ENCODE measurements at regions not wholly inside any gene's neighbourhood (a gene's known extent, or its start where the extent isn't known, plus 50 kb on each side); places are given as distances from the start of the nearest gene placed in this dataset.

DNA sequence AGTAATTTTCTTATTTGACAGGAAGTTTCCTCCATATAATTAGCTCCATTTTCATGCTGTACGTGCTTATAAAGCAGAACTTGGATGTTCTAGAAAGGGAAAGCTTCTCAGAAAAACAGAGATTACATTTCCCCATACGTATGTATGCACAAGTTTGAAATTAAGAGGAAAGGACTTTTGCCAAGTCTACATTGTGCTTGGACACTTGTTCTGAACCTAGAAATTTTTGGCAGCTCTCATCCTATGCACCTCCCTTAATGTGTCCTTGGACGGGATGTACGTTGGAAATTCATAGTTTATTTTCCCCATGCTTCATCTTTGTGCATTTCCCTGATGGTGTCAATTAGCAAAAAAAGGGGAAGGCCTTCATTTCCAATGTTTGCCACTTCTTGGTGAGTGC, 322.7 kb downstream of the BLID start:
- TF ChIP-seq SIN3A (IDR thresholded peaks at IDR 0.05; ENCODE audit: borderline replicate concordance, insufficient read depth, low read length) (no peak), TAF1 (IDR thresholded peaks at IDR 0.05; ENCODE audit: borderline replicate concordance, insufficient read depth, low read length) (no peak), POLR2AphosphoS5 (IDR thresholded peaks at IDR 0.05; ENCODE audit: low read depth, low read length) (no peak), FOXP2 (optimal IDR thresholded peaks at IDR 0.05; ENCODE audit: borderline replicate concordance, extremely low read depth, extremely low read length, insufficient read depth) (no peak)
- TF ChIP-seq, protein P1, sequence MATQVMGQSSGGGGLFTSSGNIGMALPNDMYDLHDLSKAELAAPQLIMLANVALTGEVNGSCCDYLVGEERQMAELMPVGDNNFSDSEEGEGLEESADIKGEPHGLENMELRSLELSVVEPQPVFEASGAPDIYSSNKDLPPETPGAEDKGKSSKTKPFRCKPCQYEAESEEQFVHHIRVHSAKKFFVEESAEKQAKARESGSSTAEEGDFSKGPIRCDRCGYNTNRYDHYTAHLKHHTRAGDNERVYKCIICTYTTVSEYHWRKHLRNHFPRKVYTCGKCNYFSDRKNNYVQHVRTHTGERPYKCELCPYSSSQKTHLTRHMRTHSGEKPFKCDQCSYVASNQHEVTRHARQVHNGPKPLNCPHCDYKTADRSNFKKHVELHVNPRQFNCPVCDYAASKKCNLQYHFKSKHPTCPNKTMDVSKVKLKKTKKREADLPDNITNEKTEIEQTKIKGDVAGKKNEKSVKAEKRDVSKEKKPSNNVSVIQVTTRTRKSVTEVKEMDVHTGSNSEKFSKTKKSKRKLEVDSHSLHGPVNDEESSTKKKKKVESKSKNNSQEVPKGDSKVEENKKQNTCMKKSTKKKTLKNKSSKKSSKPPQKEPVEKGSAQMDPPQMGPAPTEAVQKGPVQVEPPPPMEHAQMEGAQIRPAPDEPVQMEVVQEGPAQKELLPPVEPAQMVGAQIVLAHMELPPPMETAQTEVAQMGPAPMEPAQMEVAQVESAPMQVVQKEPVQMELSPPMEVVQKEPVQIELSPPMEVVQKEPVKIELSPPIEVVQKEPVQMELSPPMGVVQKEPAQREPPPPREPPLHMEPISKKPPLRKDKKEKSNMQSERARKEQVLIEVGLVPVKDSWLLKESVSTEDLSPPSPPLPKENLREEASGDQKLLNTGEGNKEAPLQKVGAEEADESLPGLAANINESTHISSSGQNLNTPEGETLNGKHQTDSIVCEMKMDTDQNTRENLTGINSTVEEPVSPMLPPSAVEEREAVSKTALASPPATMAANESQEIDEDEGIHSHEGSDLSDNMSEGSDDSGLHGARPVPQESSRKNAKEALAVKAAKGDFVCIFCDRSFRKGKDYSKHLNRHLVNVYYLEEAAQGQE (IDR thresholded peaks at IDR 0.05; ENCODE audit: insufficient read depth in 1 of 2, low read depth in 2 of 2, low read length in 2 of 2) = no peak

DNA sequence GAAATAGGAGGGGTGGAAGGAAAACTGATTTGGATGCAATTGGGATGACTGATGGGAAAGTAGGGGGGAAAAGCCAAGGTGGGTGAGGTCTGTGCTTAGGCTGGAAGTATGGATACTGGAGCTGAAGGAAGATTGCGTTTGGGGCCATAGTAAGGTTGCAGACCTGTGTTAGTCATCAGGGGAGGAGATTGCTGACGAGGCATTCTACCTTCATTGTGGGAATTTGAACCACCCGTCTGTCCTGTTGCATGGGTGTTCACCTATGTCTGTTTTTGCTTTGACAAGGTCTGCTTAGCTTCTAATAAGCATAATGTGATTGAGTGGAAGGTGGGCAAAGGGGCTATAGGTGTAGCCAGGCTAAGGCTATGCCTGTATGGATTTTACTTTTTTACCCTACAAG, 323.8 kb downstream of the BLID start:
- no peak for TF ChIP-seq SIN3A (IDR thresholded peaks at IDR 0.05; ENCODE audit: borderline replicate concordance, insufficient read depth, low read length)
- TF ChIP-seq TAF1 (IDR thresholded peaks at IDR 0.05; ENCODE audit: borderline replicate concordance, insufficient read depth, low read length) = no peak
- TF ChIP-seq, protein P1 (IDR thresholded peaks at IDR 0.05; ENCODE audit: insufficient read depth in 1 of 2, low read depth in 2 of 2, low read length in 2 of 2) = no peak
- no peak for TF ChIP-seq FOXP2 (optimal IDR thresholded peaks at IDR 0.05; ENCODE audit: borderline replicate concordance, extremely low read depth, extremely low read length, insufficient read depth)
- no peak for TF ChIP-seq POLR2AphosphoS5 (IDR thresholded peaks at IDR 0.05; ENCODE audit: low read depth, low read length)

DNA sequence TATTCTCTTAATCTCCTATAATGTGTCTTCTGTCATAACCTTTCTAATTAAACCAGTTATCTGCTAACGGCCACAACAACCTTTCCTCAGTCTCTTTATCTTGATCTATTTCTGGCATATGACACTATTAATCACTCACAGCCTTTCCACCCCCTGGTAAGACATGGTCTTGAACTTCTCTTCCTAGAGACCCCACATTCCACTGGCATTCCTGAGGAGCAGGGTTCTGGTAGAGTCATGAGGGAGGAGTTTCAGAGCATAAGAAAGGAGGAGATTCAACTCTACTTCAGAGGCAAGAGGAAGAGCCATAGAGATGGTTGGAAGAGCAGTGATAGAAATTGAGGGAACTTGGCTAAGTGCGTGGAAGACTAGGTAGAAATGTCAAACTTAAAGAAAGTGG, 325.6 kb downstream of the BLID start:
- no peak for TF ChIP-seq TAF1 (IDR thresholded peaks at IDR 0.05; ENCODE audit: borderline replicate concordance, insufficient read depth, low read length)
- TF ChIP-seq SIN3A (IDR thresholded peaks at IDR 0.05; ENCODE audit: borderline replicate concordance, insufficient read depth, low read length) = no peak
- TF ChIP-seq, protein P1 (IDR thresholded peaks at IDR 0.05; ENCODE audit: insufficient read depth in 1 of 2, low read depth in 2 of 2, low read length in 2 of 2) = no peak
- no peak for TF ChIP-seq FOXP2 (optimal IDR thresholded peaks at IDR 0.05; ENCODE audit: borderline replicate concordance, extremely low read depth, extremely low read length, insufficient read depth)
- TF ChIP-seq POLR2AphosphoS5 (IDR thresholded peaks at IDR 0.05; ENCODE audit: low read depth, low read length) = no peak

DNA sequence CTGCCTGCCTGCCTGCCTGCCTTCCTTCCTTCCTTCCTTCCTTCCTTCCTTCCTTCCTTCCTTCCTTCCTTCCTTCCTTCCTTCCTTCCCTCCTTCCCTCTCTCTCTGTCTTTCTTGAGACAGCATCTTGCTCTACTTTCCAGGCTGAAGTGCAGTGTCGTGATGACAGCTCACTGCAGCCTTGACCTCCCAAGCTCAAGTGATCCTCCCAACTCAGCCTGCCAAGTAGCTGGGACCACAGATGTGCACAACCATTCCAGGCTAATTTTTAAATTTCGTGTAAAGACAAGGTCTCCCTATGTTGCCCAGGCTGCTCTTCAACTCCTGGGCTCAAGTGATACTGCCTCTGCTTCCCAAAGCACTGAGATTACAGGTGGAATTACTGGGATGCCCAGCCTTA, 328.2 kb upstream of the SORL1-AS1 start:
- TF ChIP-seq TAF1 (IDR thresholded peaks at IDR 0.05; ENCODE audit: borderline replicate concordance, insufficient read depth, low read length) (no peak), SIN3A (IDR thresholded peaks at IDR 0.05; ENCODE audit: borderline replicate concordance, insufficient read depth, low read length) (no peak), FOXP2 (optimal IDR thresholded peaks at IDR 0.05; ENCODE audit: borderline replicate concordance, extremely low read depth, extremely low read length, insufficient read depth) (no peak), POLR2AphosphoS5 (IDR thresholded peaks at IDR 0.05; ENCODE audit: low read depth, low read length) (no peak)
- TF ChIP-seq, protein P1 (IDR thresholded peaks at IDR 0.05; ENCODE audit: insufficient read depth in 1 of 2, low read depth in 2 of 2, low read length in 2 of 2) = no peak

DNA sequence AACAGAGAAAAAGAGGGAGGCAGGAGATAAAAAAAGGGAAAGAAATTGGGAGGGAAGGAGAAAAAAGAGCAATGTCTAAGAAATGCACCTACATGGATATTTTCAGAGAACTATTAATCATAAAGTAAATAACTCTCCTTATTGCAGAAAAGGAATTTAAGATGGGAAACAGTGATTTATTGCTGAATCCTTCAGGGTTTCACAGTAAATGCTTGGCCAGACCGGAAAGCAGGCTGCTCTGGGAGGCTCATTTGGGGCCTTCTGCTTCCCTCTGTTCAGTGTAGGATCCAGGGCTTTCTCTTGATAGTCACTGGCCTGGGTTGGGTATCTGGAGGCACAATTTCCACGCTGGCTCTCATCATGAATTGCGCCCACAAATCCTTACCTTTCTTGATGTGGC, 324.3 kb upstream of the SORL1-AS1 start:
- TF ChIP-seq TAF1 (IDR thresholded peaks at IDR 0.05; ENCODE audit: borderline replicate concordance, insufficient read depth, low read length) (no peak), SIN3A (IDR thresholded peaks at IDR 0.05; ENCODE audit: borderline replicate concordance, insufficient read depth, low read length) (no peak), POLR2AphosphoS5 (IDR thresholded peaks at IDR 0.05; ENCODE audit: low read depth, low read length) (no peak)
